Bronchial epithelial cell (primary cell): ENCODE measurements at regions not wholly inside any gene's neighbourhood (a gene's known extent, or its start where the extent isn't known, plus 50 kb on each side); places are given as distances from the start of the nearest gene placed in this dataset.

Experiments used
- DNase-seq: peaks from one replicate; pipeline ENCODE4 v3.0.0-alpha.2; 2010; ENCODE audit warnings: low read depth
- FAIRE-seq: peaks from 2 replicates; lab custom pipeline; 2011; peaks lifted over from hg19 to GRCh38; lab: Jason Lieb, UNC
- H3K27me3 ChIP-seq: 2 replicates; pipeline ENCODE4 v1.5.1; 2011; ENCODE audit warnings: low read length; ENCODE audit not compliant: control insufficient read depth, insufficient read depth
- H3K36me3 ChIP-seq: 2 replicates; pipeline ENCODE4 v1.5.1; 2011; ENCODE audit warnings: low read length; ENCODE audit not compliant: control insufficient read depth, insufficient read depth
- H3K4me3 ChIP-seq: 2 replicates; pipeline ENCODE4 v1.5.1; 2011; ENCODE audit warnings: mild to moderate bottlenecking, low read depth, low read length, control low read depth
- CTCF ChIP-seq: IDR thresholded peaks from 2 replicates; pipeline ENCODE4 v1.5.1; 2011; ENCODE audit warnings: mild to moderate bottlenecking, moderate library complexity, low read length, control low read depth, inconsistent platforms; ENCODE audit not compliant: insufficient read depth, severe bottlenecking

DNA sequence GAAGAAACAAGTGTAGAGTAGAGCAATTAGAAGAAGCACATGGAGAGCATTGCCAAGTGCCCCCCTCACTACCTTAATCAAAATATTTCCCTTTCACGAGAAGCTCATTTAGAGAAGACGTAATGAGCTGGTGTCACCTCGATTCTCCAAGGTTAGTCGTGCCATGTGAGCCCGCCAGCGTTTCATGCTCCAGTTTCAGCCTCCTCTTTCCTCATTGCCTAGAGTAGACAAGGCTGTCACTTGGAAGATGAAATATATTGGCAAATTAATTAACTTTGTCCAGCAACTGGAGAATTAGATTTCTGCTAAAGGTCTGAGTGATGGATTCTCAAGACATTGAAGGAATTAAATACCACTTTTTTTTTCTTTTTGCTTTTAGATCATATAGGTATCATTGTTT, 399.6 kb downstream of the TUSC7 start:
- FAIRE-seq (no peak), DNase-seq (no peak)
- H3K4me3 ChIP-seq = no peak overlapping the region
- no peaks in the 10 kb centered on the region for H3K36me3 ChIP-seq
- TF ChIP-seq CTCF = no peak
- no peaks in the 10 kb centered on the region for H3K27me3 ChIP-seq

DNA sequence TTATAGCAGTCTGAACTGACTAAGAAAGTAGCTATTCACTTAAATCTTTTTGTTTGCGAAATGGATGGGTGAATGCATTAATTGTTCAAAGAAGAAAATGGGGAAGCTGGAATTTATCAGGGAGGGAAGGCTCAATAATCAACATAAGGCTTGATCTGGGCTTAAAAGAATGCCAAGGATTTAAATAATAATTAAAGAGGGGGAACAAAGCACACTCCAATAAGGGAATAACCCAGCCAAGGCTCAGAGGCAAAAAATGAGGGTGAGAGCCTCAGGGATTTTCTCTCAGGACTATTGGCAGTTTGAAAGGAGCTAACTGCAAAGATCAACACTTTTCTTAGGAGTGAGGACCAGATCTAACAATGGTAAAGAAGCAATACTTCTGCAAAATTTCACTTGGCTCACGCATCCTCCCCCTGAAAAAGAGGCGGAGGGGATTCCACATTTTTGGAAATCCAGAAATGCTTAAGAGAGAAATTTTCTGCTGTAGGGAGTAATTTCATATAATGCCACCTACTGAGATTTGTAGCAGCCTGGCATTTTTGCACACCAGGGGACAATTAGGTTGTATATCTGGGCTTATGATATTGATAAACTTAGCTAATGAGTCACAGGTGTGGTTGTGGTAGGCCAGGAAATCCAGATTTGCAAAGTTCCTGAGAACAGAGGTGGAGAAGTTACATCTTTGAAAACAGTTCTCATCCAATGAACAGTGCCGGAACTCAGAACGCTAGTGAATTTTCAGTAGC, 405.1 kb downstream of the TUSC7 start:
- TF ChIP-seq CTCF = no peak
- FAIRE-seq = no peak
- Histone ChIP-seq H3K36me3 (no peaks in the 10 kb centered on the region), H3K4me3 (no peak overlapping the region), H3K27me3 (no peaks in the 10 kb centered on the region)
- DNase-seq = no peak

DNA sequence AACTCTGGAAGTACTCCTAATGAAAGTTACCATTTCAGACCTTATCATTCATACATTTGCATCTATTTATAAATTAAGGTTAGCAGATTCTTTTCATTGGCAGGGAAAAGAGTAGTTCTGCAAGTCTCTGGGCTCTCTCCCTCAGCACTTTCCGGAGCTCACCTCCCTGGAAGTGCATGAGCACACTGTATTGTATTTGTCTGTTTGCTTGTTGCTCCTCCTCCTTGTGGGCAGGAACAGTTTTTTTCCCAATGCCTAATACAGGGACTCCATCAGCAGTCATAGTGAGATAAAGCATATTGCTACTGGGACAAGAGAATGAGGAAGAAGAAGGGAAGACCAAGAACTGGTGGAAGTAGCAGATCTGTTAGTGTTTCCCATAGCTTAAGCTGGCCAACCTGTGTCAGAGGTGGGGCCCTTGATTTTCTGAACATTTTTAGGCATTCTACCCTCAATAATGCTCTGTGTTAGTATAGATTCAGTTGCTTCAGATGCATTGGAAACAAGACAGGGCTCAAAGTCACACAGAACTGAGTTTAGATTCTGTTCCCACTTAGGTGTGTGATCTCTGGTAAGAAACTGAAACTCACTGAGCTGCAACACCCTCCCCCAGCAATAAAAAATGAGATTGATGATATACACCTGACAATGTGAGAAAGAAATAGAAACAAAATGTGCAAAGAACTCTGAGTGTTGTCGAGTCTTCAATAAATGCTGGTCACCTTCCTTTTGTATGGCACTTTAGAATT, 407.8 kb downstream of the TUSC7 start:
- H3K27me3 ChIP-seq = no peaks in the 10 kb centered on the region
- H3K4me3 ChIP-seq = no peak overlapping the region
- FAIRE-seq = no peak
- H3K36me3 ChIP-seq = no peaks in the 10 kb centered on the region
- TF ChIP-seq CTCF = no peak
- DNase-seq = no peak

DNA sequence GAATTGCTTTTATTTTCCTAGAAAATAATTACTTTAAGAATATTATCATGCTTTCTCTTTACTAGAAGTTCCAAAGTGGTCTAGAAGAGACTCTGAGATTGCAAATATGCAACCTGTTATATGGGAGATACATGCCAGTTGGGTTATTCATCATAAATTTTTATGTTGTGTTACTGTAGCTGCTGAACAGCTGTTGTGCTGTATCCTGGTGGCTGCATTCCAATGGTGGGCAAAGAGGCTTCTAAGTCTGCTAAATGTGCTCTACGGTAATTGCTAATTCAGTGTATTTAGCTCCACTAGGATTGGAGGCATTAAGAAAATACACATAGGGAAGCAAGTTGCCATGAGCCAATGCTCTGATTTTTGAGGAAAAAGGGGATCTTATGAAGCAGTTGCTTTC, 409.0 kb downstream of the TUSC7 start:
- no peak for FAIRE-seq
- TF ChIP-seq CTCF = no peak
- H3K36me3 ChIP-seq = no peaks in the 10 kb centered on the region
- no peaks in the 10 kb centered on the region for H3K27me3 ChIP-seq
- no peak for DNase-seq
- H3K4me3 ChIP-seq = no peak overlapping the region

DNA sequence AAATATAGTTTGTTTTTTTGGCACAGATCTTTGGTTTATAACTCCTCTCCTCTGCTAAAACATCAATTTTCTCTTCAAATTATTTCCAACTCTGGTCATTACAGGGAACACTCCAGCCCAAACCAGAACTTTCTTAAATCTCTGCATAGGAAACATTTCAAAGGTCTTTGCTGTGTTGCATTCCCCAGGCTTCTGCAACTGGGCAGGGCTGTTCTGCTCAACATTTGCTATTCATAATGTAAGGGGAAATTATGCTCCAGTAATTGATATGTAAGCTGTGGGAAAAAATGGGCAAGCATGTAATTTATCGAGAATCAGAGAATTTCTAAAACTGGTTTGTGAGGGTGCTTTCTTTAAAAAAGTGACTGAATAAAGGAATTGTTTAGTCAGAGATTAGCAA, 410.4 kb downstream of the TUSC7 start:
- no peaks in the 10 kb centered on the region for H3K27me3 ChIP-seq
- H3K4me3 ChIP-seq = no peak overlapping the region
- no peak for FAIRE-seq
- TF ChIP-seq CTCF = no peak
- no peak for DNase-seq
- H3K36me3 ChIP-seq = no peaks in the 10 kb centered on the region

GRCh38 chr3:117122609-117123008, 413.0 kb downstream of the TUSC7 start:
- no peak for FAIRE-seq
- DNase-seq = no peak
- no peak for TF ChIP-seq CTCF
- Histone ChIP-seq H3K27me3 (no peaks in the 10 kb centered on the region), H3K4me3 (no peak overlapping the region), H3K36me3 (no peaks in the 10 kb centered on the region)
